ENCODE measurements at regions not wholly inside any gene's neighbourhood (a gene's known extent, or its start where the extent isn't known, plus 50 kb on each side); places are given as distances from the start of the nearest gene placed in this dataset.
"Not testable (repeated sequence)": the region's sequence is repeated elsewhere in the genome, so short reads cannot be mapped to it uniquely, and the experiment has no call there.

DNA sequence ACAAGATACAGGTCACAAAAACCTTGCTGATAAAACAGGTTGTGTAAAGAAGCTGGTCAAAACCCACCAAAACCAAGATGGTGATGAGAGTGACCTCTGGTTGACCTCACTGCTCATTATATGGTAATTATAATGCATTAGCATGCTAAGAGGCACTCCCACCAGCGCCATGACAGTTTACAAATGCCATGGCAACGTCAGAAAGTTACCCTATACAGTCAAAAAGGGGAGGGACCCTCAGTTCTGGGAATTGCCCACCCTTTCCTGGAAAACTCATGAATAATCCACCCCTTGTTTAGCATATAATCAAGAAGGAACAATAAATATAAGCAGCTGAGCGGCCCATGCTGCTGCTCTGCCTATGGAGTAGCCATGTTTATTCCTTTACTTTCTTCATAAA is 434.1 kb downstream of the ZNF536 start:
- DNase-seq, result no peak

DNA sequence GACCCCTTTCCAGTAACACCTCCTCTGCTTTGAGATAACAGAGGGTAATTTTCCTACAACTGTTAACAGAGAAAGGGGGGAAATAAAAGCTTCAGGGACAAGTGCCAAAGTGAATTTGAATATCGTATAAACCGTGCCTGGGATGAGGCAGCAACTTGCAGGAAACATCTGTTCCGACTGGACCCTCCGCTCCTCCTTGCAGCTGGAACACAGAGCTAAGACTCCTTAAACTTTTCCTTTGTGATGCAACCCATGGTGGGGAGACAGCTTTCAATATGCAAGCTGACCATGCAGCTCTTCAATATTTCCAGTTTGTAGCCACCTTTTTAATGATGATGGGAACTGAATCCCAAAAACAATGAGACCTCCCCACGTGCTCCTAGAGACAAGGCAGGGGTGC is 432.6 kb downstream of the ZNF536 start:
- no peak for DNase-seq

DNA sequence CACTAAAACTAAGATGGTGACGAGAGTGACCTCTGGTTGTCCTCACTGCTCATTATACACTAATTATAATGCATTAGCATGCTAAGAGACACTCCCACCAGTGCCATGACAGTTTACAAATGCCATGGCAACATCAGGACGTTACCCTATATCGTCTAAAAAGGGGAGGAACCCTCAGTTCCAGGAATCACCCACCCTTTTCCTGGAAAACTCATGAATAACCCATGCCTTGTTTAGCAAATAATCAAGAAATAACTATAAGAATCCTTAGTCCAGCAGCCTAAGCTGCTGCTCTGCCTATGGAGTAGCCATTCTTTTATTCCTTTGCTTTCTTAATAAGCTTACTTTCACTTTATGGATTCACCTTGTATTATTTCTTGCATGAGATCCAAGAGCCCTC is 432.1 kb downstream of the ZNF536 start:
- DNase-seq, result not testable (repeated sequence)

DNA sequence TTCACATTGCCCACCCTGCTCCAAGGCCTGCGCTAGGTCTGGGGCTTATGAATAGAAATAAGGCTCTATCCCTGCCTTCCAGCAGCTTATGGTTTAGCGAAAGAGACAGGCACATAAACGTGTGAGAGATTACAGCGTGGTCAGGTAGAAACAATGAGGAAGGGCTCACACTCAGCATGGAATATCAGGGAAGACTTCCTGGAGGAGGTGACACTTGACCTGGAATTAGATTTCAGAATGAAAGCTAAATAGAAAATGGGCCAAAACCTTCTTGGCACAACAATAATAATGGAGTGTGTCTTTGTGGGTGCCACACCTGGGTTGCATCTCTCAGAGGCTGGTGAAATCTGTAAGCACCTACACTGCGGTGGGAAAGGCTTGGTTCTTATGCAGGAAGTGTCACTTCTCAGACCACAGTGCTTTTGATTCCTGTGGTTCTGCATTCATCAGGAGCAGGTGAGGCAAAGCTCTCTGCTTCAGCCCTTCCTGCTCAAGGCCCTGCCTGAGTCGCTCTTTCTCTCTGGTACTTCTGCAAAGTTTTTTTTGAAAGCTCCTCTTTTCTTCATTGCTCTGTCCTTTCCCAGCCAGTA is 430.3 kb downstream of the ZNF536 start:
- DNase-seq, result no peak

DNA sequence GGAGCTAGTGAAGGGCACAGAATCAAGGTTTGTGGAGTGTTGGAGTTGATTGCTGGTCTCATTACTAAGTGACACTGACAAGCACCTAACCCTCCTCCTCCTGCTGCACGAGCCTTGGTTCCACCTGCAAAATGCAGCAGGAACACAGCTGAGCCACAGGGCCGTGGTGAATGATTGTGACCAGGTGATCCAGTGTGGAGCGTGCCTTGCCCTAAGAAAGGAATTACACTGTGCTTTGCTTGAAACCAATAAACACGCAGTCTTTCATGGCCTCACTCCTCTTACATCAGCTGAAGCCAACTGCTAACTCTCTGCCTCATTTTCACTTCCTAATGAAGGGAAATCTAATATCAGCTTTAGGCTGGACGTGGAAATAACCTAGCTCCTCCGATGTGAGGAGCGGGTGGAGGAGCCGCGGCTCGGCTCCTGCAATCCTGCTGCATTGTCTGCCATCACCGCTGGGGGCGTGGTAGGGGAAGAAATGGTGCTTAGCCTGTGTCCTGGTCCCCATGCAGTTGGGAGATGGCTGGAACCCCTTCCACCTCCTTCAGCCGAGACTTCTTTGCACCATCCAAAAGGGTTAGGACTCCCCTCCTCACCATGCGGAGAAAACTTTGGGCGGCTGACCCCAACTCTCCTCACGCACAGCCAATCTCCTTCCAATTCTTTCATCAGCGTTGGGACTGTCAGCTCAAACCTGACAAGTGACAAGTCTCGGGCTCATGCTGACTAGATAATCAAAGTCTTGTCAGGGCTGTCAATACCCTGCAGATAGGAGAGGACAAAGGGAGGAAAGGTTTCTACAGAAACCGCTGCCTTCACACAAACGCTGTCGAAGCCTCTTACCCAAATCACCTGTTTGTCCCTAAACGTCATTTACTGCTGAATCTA is 427.9 kb downstream of the ZNF536 start:
- DNase-seq, result peak; percentile 18

DNA sequence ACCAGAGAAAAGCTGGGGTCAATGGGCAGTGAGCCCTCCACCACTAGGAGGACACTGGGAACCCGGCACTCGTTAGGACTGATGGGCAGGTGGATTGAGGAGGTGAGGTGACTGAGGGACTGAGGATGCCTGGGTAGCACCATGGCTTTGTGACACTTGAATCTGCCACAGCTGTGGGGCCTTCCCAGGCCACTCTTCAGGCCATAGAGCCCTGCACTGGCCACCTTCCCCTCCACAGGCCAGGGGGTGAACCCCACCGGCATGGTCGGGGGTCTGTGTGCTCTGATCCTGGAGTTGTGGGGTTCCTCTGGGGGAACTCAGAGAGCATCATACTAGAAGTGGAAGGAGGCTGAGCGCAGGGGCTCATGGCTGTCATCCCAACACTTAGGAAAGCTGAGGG is 423.5 kb downstream of the ZNF536 start:
- DNase-seq, result no peak

DNA sequence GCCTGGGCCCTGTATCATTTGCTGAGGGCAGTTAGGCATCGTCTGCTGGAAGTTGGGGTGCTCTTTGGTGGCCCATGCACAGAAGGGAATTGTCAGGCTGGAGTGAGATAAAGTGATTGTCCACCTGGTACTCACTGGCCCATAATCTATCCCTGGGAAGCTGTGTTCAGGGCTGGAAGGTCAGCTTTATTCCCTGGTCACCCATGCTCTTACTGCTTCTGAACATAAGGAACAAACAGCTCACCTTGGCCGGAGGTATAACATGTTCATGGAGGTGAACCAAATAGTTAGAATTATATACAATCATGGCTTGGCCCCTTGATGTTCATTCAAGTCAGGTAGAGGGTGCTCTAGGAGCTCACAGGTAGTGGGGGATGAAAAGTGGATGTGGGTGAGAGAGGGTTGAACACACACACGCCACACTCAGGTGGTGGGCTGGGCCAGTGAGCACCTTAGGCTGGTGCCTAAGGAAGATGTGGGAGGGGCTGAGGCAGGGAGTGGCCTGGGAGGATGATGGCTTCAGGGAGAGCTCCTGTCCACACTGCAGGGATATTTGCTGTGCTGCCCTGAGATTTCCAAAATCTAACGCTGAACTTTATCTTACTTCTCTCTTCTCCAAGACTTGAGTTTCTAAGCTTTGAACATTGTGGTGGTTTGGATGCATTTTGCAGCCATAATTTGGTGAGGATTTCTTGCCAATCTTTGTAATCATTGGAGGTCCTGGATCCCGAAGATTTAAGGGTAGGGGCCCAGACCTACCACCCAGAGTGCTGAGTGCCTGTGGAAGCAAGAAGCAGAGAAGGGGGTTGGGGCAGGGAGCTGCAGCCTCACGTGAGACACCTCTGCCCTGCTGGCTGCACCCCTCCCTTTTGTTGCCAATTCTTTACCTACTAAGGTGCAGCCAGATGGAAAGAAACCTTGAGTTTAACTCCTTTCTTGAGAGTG is 420.6 kb downstream of the ZNF536 start:
- no peak for DNase-seq

DNA sequence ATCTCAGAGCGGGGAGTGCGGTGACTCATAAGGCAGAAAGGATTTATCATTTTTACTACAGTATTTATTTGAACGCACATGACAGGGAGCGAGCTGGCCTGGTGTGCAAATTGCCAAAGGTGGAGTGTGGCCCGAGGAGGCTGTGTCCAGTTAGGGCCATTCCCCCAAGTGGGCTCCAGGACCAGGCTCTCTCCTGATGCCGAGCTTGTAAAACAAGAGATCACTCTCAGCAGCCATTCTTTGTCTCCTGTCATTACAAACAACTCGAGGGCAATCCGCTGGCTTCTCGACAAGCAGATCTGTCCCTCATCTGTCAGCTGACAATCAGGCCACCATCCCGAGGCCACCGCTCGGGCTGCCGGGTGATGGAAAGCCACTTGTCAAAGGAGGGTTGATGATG is 418.9 kb downstream of the ZNF536 start:
- peak; percentile 10 for DNase-seq

DNA sequence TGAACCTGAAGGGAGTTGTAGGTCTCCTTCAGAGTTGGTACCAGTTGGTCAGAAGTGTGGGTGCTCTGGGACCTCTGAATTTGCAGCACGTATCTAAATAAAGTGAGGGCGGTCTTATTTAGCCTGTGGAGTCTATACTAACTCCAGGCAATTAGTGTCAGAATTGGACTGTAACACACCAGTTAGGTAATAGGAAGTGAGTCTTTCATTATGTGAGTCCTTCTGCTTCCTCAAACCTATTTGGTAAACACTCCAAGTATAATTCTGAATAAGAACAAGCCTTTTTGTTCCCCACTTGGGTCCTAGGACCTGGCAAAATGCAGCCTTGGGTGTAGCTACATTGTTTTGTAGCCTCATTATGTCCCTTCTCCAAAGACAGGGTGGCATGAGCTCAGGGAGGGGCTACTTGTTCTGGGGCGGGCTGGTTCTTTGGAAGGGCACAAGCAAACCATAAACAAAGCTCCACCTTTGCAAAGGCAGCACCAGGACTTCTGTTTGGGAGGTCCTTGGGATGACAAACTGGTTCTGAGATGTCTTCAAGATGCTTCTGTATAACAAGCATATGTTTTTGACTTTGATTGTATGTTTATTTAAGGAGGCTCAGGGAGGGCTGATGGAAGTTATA is 418.0 kb downstream of the ZNF536 start:
- DNase-seq, result no peak

DNA sequence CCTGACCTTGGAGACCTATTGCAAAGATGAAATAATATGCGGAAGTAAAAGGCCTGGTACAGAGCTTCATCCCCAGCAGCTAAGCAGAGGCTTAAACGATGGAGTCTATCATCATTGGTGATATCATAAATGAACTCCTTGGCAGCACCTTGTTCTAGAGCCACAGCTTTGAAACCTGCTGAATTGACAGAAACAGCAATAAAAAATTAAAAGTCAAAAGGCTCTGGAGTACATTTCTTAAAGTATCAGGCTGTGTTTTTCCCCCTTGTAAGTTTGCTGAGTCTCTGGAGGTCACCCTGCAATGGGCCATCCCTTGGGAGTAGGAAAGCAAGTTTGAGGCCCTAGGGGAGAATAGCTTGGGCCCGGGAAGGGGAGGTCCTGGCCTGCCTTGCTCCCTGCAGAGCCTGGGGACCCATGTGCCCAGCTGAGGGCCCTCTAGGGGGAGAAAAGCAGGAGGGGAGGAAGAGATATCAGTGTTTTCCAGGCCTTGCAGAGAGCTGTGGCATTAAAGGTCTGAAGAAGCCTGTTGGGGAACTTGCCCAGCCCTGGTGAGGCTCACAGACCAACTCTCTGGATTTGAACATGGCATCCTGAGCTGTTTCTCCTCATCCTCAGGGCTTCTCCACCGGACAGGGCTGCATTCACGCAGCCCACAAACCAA is 416.1 kb downstream of the ZNF536 start:
- no peak for DNase-seq

DNA sequence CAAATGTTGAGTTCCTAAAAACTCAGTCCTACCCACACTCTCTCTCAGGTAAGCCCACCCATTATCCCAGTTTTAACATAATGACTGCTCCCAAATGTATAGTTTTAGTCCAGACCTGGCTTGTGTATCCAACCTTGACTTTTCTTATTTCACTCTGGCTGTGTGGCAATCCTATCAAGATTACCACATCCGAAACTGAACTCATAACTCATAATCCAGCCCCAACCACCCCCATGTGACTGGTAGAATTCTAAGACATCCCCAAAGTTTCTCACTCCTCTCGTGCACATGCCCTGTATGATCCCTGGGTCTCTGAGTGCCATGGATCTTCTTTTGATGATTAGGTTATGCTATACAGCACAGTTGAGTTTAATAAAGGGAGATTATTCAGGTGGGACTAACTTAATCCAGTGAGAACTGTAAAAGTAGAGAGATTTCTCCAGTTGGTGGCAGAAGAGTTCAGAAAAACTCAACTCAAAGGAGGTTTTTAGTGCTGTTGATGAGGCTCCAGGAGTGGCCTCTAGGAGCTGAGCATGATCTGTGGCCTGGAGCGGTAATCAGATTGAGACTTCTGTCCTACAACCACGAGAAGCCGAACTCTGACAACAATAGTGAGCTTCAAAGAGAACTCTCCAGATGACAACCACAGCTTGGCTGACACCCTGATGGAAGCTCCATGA is 413.4 kb downstream of the ZNF536 start:
- no peak for DNase-seq

DNA sequence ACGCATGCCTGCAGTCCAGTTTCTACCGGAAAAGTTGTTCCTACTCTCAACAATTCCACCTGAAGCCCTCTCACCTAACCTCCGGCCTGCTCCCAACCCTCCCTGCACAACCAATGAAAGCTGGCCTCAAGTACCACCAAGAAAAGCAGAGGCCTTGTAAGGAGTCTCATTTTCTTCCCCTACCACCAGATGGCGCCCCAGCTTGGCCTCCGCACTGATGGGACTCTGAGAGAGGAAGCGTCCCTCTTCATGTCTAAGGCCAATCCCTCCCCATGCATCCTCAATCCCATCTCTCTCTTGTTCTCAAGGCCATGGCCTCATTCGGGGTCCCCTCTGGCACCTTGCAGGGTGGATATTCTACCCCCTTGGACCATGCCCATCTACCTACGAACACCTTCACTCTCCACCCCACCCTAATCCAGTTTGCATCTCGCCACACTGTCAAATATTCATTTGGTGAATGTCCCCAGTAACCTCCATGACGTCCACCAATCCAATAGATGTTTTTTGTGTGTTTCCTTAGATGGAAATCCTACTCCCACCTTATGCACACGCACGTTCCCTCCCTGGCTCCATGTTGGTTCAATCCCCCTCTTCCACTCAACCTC is 412.8 kb downstream of the ZNF536 start:
- peak; percentile 38 for DNase-seq

DNA sequence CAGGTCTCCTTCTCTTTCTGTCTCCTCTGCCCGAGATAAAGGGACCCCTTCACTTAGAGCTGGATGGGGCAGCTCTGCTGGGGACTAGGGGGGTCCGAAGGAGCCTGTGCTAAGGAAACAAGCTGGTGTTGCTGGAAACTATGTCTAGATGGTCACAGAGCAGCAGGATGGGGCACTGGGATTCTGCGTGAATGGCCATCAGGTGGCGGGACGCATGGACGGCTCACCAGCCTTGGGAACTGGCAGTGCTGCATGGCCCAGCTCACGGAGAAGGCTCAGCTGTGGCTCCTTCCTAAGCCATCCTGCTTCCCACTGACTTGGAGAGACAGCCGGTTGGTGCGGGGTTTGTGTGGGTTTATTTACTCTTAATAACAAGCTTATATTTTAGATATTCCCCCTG is 411.8 kb downstream of the ZNF536 start:
- no peak for DNase-seq

DNA sequence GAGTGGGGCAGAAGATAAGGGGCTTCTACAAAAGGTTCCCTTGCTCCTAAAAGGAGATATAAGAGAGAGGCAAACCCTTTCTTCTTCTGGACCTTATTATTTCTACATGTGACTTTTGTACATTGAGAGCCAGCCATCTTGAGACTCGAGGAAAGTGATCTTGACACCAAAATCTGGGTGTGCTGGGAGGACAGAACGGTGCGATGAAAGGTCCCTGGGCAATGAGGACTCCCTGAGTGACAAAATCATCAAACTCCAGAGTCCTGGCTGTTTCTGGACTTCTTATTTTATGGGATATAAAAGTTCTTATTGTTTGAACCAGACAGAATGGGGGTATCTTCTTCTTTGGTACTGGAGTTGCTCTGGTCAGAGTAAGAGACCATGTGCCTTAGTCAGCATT is 411.0 kb downstream of the ZNF536 start:
- no peak for DNase-seq

DNA sequence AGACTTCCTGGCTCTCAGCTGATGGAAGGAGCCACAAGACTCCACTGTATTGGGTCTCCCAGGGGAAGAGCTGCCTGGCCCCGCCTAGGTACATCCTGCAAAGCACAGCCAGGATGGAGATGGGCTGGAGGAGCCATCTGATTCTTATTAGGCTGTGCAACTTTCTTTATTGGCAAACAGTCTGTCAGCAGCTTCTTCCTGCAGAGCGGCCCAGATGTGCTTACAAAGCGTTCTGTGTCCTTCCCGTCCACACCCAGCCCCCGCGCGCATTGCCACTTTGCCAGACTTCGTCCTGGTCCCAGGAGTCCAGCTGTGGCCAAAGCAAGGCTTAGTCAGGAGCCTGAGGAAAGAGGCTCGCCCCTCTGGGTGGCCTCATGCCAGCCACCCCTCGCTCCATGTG is 409.3 kb downstream of the ZNF536 start:
- DNase-seq, result peak; percentile 56

DNA sequence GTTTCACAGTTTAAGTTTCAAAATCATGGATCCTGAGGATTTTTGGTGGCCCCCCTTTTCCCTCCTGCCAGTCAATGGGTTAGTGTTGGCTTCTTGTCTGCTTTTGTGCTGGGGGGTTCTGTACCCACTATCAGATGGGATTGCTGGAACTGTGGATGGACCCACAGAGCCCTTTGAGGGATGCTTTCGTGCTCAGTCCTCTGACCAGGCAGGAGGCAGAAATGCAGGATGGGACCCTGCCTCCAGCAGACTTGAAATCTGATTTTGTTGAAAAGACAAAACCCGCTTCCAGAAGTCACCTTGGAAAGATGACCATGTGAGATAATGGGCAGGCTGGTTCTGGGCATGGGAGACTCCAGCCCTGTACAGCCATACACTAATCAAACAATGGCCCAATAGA is 408.9 kb downstream of the ZNF536 start:
- DNase-seq, result no peak

DNA sequence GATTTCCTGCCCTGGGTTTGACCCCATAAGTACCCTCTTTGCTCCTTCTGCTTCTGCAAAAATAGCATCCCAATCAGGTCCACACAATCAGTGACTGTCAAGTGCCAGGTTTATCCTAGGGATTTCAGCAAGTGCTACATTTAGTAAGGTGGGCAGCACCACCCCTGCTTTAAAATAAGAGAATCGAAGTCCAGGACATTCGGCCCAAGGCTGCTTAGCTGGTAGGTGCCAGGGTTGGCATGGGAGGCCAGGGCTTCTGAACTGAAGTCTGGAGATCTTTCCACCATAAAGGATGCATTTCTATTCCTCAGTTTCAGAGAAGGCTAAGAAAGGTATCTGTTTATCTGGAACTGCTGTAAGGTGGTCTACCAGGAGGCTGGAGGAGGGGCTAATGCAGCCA is 408.3 kb downstream of the ZNF536 start:
- DNase-seq, result no peak

DNA sequence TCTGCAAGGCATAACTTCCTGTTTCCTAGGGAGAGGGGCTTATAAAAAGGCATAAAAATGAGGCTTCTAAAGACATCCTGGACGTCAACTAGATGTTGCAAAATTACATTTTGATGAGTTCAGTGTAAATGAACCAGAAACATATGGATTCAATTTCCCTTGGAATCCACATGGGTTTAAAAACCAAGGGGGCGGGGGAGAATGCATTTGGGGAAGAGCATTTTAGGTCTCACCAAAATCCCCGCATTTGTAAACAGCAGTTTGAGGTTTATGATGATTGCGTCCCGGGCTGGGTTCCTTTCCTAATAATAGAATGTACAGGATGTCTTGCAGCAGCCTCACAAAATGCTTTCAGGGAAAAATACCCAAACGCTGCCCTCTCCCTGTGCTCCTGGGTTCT is 407.8 kb downstream of the ZNF536 start:
- DNase-seq, result peak; percentile 90

DNA sequence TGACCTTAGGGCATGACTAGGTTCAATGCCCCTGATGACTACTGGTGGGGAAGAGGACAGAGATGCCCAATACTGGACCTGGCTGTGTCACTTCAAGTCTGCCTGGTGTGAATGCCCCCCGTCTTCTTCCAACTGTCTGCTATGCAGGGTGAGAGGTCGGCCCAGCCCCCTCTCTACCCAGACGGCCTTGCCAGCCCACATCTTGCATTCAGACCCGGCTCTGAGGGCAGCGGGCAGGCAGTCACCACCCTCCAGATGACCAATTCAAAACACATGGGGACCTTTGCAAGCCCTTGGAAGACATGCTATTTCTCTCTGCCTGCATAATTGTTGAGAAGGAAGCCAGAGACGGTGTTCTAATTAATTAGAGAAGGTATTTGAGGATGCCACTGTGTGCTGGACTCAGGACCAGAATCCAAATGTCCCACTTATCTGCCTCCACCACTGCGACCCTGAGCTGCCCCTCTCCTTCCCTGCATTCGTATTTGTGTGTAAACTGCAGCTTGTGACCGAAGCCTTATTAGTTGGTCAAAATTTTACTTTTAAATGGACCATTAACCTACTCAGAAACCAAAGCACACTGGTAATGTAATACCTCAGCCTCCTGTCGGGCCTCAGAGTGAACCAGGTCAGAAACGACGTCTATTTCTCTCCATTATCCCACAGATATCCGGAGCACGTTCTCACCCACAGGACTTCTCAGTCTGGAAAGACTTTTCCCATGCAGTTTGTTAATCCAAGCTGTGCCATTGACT is 407.0 kb downstream of the ZNF536 start:
- no peak for DNase-seq

DNA sequence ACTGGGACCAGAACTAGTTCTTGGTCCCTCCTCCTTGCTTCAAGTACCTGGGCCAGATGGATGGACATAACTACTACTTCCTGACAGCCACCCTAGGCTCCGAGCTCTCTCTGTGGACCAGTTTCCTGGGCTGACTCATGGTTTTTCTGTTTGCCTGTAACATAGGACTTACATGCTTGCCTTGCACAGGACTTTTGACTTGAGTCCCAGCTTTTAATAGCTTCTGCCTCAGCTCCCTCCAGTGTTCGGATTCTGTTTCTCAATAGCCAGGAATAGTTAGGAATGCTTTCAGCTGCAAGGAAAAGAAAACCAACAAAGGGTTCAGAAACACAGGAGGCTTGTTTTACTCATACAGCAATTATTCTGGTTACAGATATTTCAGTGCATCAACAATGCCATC is 405.9 kb downstream of the ZNF536 start:
- peak; percentile 23 for DNase-seq

DNA sequence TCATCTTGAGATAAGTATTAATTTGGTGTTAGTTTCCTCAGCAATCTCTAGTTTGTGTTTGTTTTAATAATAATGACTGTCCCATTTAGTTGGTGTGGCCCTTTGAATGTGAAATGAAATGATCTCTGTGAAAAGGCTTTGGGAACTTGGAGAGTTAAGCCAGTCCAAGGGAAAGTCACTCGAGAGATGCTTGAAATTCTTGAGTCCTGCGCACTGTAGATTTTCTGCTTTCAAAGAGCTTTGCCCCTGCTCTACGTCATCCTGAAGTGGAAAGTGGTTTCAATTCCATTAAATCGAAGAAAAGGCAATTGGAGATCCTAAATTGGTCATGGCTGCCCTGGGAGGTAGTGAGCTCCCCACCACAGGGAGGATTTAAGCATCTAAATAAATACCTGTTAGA is 403.8 kb downstream of the ZNF536 start:
- DNase-seq, result no peak
